ENCODE measurements at regions not wholly inside any gene's neighbourhood (a gene's known extent, or its start where the extent isn't known, plus 50 kb on each side); places are given as distances from the start of the nearest gene placed in this dataset.

GRCh38 chr6:43862925-43863324, 92.9 kb downstream of the VEGFA start:
- TF ChIP-seq MYC (IDR thresholded peaks at IDR 0.05; ENCODE audit: low read depth, low read length) = no peak
- no peak for TF ChIP-seq CTCF (IDR thresholded peaks at IDR 0.05; ENCODE audit: low read depth, low read length)
- TF ChIP-seq POLR2A (IDR thresholded peaks at IDR 0.05; ENCODE audit: extremely low read depth, insufficient read length) = no peak
- TF ChIP-seq, protein P1, sequence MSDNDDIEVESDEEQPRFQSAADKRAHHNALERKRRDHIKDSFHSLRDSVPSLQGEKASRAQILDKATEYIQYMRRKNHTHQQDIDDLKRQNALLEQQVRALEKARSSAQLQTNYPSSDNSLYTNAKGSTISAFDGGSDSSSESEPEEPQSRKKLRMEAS (IDR thresholded peaks at IDR 0.05; ENCODE audit: low read depth, low read length) = no peak

All from NB4 (cell line).